SU-DHL-6 (cell line): ENCODE measurements at regions not wholly inside any gene's neighbourhood (a gene's known extent, or its start where the extent isn't known, plus 50 kb on each side); places are given as distances from the start of the nearest gene placed in this dataset.

Experiments
- CTCF ChIP-seq: fragments of 200-600 bp; sonication (generic); IDR thresholded peaks from one replicate; pipeline ENCODE4 v1.5.1; 2017; ENCODE audit warnings: antibody characterized with exemption, mild to moderate bottlenecking, low read length, moderate library complexity; ENCODE audit not compliant: insufficient read depth, poor library complexity, severe bottlenecking
- EZH2phosphoT487 ChIP-seq: fragments of 200-600 bp; sonication (generic), shearing (Covaris generic); conservative IDR thresholded peaks from 2 replicates; pipeline ENCODE4 v1.6.1; 2018; ENCODE audit warnings: mild to moderate bottlenecking, antibody characterized with exemption, low read length, moderate library complexity, mixed read lengths

GRCh38 chr2:12400543-12400942 lies 316.2 kb upstream of the TRIB2 start:
- TF ChIP-seq CTCF (no peak), EZH2phosphoT487 (no peak)
